Body of pancreas (tissue), 4 donors: ENCODE measurements at regions not wholly inside any gene's neighbourhood (a gene's known extent, or its start where the extent isn't known, plus 50 kb on each side); places are given as distances from the start of the nearest gene placed in this dataset.

ENCODE experiments used
- ATAC-seq: fragments of 150-250 bp; one replicate; pipeline ENCODE4 v1.9.1; 2016
- DNase-seq, 4 donors: peaks; one replicate each; pipeline ENCODE4 v3.0.0-alpha.2; 2019
- H3K27ac ChIP-seq, 4 donors: fragments of 200-600 bp; sonication (generic); 1 replicate in 3 of 4; 2 replicates in 1 of 4; pipeline versions ENCODE4 v1.5.1 to v1.6.1; 2016 to 2019; ENCODE audit warnings: mild to moderate bottlenecking in 1 of 4, mixed read lengths in 1 of 4, moderate library complexity in 1 of 4
- H3K27me3 ChIP-seq, 2 donors: fragments of 200-600 bp; sonication (generic); one replicate each; pipeline ENCODE4 v1.6.0; 2016; ENCODE audit warnings: mild to moderate bottlenecking in 1 of 2
- H3K36me3 ChIP-seq, 2 donors: fragments of 200-600 bp; sonication (generic); replicated peaks in 1 of 2; 2 replicates each; pipeline ENCODE4 v1.5.1; 2016; ENCODE audit warnings: low read depth in 2 of 2; ENCODE audit not compliant: insufficient read depth in 1 of 2
- H3K4me1 ChIP-seq: fragments of 200-600 bp; sonication (generic); one replicate; pipeline ENCODE4 v1.6.0; 2016
- H3K4me3 ChIP-seq, 2 donors: fragments of 200-600 bp; sonication (generic); 1 replicate in 1 of 2; 2 replicates in 1 of 2; pipeline ENCODE4 v1.5.1; 2016 to 2019
- H3K9me3 ChIP-seq, 3 donors: fragments of 200-600 bp; sonication (generic); 1 replicate in 2 of 3; 2 replicates in 1 of 3; pipeline ENCODE4 v1.5.1; 2016
- CTCF ChIP-seq, 7 experiments: fragments of 450-650 bp in 4 of 7; fragments of 200-600 bp in 3 of 7; sonication (generic) in 3 of 7; IDR thresholded peaks; one replicate each; pipeline ENCODE4 v1.5.1; 2016 to 2019; ENCODE audit warnings: antibody characterized with exemption in 7 of 7
- POLR2A ChIP-seq, 3 donors: fragments of 450-650 bp; IDR thresholded peaks; one replicate each; pipeline ENCODE4 v1.6.1; 2016; ENCODE audit warnings: antibody characterized with exemption in 3 of 3, mild to moderate bottlenecking in 2 of 3
- WGBS, 2 donors: methylation state at CpG; one replicate each; pipeline ENCODE4 v1.1.5; 2017; 5-methylcytosine and 5-hydroxymethylcytosine counted together
- intact Hi-C: fragments of 100-400 bp; cut with DNase I; formaldehyde crosslinking; loops from one replicate; pipeline ENCODE4 v1.15.1; 2023

DNA sequence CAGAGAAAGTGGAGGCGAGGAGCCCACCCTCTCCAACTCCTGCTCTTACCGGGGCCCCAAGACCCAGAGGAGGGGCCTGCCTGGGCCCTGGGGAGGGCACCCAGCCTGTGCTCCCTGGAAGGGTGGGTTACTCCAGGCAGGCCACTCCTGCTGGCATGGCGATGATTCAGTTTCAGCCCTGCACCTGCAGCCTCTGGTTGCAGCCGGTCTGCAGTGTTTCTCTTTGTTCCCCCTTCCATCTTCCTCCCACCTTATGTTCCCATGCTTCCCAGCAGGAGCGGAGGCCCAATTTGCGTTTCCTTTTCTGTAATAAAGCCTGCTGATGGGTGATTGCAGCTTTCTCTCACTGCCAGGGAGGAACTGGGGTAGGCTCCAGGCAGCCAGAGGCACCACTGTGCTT lies 53.2 kb upstream of the FAM20C start:
- Histone ChIP-seq H3K4me3 (no peak overlapping the region), H3K27me3 (no peaks in the 10 kb centered on the region), H3K27ac (no peak overlapping the region), H3K36me3 (no peaks in the 10 kb centered on the region), H3K9me3 (no peaks in the 10 kb centered on the region), H3K4me1 (peaks cover 30% of the 10 kb centered on the region)
- no peak for DNase-seq
- 71 to 77% methylated on average over 6 of the region's 6 CpGs for WGBS, 2 donors
- intact Hi-C loops, result no loop called here
- no peak for ATAC-seq
- TF ChIP-seq CTCF (IDR thresholded peaks at IDR 0.05), result no peak
- TF ChIP-seq POLR2A (IDR thresholded peaks at IDR 0.05), result no peak

- intact Hi-C loops, result no loop called here
- ATAC-seq (no peak), DNase-seq (peak in 1 of 4 donors; percentile 6)
- Histone ChIP-seq H3K4me3 (no peak overlapping the region), H3K36me3 (no peaks in the 10 kb centered on the region), H3K27ac (no peak overlapping the region), H3K4me1 (peaks cover 34% of the 10 kb centered on the region), H3K9me3 (no peaks in the 10 kb centered on the region), H3K27me3 (no peaks in the 10 kb centered on the region)
- no peak for TF ChIP-seq POLR2A (IDR thresholded peaks at IDR 0.05)
- TF ChIP-seq CTCF (IDR thresholded peaks at IDR 0.05), result no peak
- 68 to 80% methylated on average over 5 to 22 of the region's 22 CpGs for WGBS, 2 donors
These were observed 52.7 kb upstream of the FAM20C start for GRCh38 chr7:139561-140243.

DNA sequence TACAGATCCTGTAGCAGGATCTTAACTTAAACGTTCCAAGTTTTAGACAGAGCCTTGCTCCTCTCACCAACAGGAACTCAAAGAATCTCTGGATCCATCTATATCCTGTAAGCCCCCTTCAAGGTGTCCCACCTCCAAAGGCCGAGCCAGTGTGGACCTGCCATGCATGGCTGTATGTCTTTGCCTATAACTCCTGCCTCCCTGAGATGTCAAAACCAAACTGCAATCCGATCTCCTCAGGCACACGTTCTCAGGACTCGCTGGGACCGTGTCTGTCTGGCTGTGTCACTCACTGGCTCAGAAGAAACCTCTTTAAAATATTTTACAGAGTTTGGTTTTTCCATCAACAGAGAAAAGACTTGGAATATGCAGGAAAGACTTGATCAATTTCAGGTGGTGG lies 51.4 kb upstream of the FAM20C start:
- no peak for TF ChIP-seq CTCF (IDR thresholded peaks at IDR 0.05)
- no peak for TF ChIP-seq POLR2A (IDR thresholded peaks at IDR 0.05)
- intact Hi-C loops, result no loop called here
- 74 to 82% methylated on average over 6 of the region's 6 CpGs for WGBS, 2 donors
- no peaks in the 10 kb centered on the region for H3K36me3 ChIP-seq
- no peak overlapping the region for H3K4me3 ChIP-seq
- ATAC-seq (no peak), DNase-seq (peak in 1 of 4 donors; percentile 6)
- no peaks in the 10 kb centered on the region for H3K9me3 ChIP-seq
- no peak overlapping the region for H3K27ac ChIP-seq
- H3K4me1 ChIP-seq, result peaks cover 43% of the 10 kb centered on the region
- H3K27me3 ChIP-seq, result no peaks in the 10 kb centered on the region

GRCh38 chr7:142248-142941 lies 50.0 kb upstream of the FAM20C start:
- Histone ChIP-seq H3K4me3 (no peak overlapping the region), H3K27me3 (no peaks in the 10 kb centered on the region), H3K27ac (peak overlapping the region; percentile 66 to 85 (median 75)), H3K4me1 (peaks cover 48% of the 10 kb centered on the region), H3K9me3 (no peaks in the 10 kb centered on the region), H3K36me3 (no peaks in the 10 kb centered on the region)
- peak; percentile 99 for ATAC-seq
- WGBS, 2 donors, result 22 to 36% methylated on average over 4 to 12 of the region's 12 CpGs
- intact Hi-C loops, result no loop called here
- peak in 2 of 7 experiments; percentile 21 to 24 for TF ChIP-seq CTCF (IDR thresholded peaks at IDR 0.05)
- TF ChIP-seq POLR2A (IDR thresholded peaks at IDR 0.05), result peak in 2 of 3 donors; percentile 38 to 40
- DNase-seq, result peak; percentile 96 to 98 (median 98)
